MM.1S (cell line): ENCODE measurements at regions not wholly inside any gene's neighbourhood (a gene's known extent, or its start where the extent isn't known, plus 50 kb on each side); places are given as distances from the start of the nearest gene placed in this dataset.

Source experiments
- EZH2 ChIP-seq: fragments of 300-600 bp; sonication (generic); optimal IDR thresholded peaks from 2 replicates; pipeline ENCODE3; 2017; ENCODE audit warnings: low read depth, mild to moderate bottlenecking, antibody characterized with exemption, low read length, mixed read lengths
- EZH2phosphoT487 ChIP-seq: fragments of 300-600 bp; sonication (generic); IDR thresholded peaks from 2 replicates; pipeline ENCODE4 v1.6.1; 2018; ENCODE audit warnings: antibody characterized with exemption, low read length
- TF ChIP-seq, protein P1 (sequence below): fragments of 300-600 bp; sonication (generic); IDR thresholded peaks from 2 replicates; pipeline ENCODE4 v1.5.1; 2016; ENCODE audit warnings: antibody characterized with exemption, low read length, mixed read lengths

DNA sequence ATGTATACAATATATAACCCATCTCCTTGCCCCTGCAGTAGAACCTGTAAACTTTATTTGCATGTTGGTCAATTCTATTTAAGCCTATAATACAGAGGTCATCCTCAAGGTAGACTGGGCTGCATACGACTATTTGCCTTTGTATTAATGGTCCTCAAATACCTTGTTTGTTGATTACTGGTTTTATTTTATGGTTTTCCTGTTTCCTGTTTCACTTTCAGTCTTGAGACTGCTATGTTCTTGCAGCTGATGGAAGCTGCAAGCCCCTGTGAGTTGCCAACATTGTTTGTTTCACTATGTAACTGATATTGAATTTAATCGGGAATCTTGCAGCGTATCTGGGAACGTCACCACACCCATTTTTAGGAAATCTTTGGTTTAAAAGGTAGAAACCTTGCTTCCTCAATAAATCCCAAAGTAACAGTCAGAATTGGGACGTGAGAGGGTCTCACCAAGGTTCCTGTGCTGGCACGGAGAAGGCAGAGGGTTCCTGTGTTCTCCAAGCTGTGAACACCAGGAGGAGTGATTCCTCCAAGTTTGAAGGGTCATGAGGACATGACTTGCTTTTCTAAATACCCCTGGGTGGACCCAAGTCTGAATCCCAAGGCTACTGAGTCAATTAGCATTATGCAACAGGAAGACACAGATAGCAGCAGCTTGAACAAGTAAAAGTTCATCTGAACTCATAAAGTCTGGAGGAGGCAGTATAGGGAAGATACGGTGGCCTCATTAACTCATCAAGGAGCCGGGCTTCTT, 110.6 kb upstream of the PNPLA4 start:
- TF ChIP-seq, protein P1, sequence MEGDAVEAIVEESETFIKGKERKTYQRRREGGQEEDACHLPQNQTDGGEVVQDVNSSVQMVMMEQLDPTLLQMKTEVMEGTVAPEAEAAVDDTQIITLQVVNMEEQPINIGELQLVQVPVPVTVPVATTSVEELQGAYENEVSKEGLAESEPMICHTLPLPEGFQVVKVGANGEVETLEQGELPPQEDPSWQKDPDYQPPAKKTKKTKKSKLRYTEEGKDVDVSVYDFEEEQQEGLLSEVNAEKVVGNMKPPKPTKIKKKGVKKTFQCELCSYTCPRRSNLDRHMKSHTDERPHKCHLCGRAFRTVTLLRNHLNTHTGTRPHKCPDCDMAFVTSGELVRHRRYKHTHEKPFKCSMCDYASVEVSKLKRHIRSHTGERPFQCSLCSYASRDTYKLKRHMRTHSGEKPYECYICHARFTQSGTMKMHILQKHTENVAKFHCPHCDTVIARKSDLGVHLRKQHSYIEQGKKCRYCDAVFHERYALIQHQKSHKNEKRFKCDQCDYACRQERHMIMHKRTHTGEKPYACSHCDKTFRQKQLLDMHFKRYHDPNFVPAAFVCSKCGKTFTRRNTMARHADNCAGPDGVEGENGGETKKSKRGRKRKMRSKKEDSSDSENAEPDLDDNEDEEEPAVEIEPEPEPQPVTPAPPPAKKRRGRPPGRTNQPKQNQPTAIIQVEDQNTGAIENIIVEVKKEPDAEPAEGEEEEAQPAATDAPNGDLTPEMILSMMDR, result no peak
- no peak for TF ChIP-seq EZH2
- no peak for TF ChIP-seq EZH2phosphoT487
